Stimulated activated CD4-positive, alpha-beta T cell treated with anti-CD3 and anti-CD28 coated beads, Interleukin-2, amount 100 ng/mL, for 24 hours (primary cell): ENCODE measurements at regions not wholly inside any gene's neighbourhood (a gene's known extent, or its start where the extent isn't known, plus 50 kb on each side); places are given as distances from the start of the nearest gene placed in this dataset.

ENCODE experiments used
- DNase-seq, 2 donors: peaks; one replicate each; pipeline ENCODE4 v3.0.0-alpha.2; 2020

DNA sequence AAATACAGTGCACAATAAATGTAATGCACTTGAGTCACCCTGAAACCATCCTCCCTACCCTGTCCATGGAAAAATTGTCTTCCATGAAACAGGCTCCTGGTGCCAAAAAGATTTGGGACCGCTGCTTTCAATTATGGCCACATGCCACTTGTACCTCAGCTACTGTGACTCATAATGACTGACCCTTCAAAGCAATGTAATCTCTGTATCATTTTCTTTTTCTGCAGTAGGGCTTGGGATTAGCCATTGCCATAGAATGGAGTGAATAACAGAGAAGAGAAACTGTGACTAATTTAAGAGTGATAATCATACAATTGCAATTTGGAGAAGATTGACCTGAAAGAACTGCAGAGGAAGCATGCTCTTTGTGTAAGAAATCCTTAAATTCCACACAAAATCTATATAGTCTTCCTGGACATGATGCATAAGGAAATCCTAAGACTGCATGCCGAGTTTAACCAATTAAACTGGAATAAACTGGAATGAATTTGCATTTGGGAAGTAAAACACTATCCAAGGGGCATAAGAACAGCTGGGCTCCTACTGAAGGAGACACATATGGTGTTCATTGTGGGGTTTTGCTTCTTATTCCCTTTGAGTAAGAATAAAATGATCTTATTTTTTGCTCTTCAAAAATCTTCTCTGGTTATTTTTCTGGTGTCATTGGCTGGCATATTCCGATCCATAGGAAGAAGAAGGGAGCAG lies 59.5 kb upstream of the SLC7A1 start:
- DNase-seq = no peak

DNA sequence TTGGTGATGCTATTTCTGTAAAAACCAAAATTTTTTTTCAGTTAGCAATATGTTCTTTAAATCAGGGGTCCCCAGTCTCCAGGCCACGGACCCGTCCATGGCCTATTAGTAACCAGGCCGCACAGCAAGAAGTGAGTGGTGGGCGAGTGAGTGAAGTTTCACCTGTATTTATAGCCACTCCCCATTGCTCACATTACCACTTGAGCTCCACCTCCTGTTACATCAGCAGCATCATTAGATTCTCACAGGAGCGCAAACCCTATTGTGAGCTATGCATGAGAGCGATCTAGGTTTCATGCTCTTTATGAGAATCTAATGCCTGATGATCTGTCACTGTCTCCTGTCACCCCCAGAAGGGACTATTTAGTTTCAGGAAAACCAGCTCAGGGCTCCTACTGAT lies 58.9 kb upstream of the SLC7A1 start:
- no peak for DNase-seq

DNA sequence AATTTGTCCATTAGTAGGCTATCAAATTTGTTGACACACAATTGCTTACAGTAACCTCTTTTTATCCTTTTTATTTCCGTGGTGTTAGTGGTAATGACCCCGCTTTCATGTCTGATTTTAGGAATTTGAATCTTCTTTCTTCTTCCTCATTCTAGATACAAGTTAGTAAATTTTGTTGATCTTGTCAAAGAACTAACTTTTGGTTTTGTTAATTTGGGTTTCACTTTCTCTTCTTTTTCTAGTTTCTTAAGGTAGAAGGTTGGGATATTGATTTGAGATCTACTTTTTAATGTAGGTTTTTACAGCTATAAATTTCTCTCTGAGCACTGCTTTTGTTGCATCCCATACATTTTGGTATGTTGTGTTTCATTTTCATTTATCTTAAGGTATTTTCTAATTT lies 53.3 kb upstream of the SLC7A1 start:
- no peak for DNase-seq
